ENCODE measurements at regions not wholly inside any gene's neighbourhood (a gene's known extent, or its start where the extent isn't known, plus 50 kb on each side); places are given as distances from the start of the nearest gene placed in this dataset.
"Not testable (repeated sequence)": the region's sequence is repeated elsewhere in the genome, so short reads cannot be mapped to it uniquely, and the experiment has no call there.

DNA sequence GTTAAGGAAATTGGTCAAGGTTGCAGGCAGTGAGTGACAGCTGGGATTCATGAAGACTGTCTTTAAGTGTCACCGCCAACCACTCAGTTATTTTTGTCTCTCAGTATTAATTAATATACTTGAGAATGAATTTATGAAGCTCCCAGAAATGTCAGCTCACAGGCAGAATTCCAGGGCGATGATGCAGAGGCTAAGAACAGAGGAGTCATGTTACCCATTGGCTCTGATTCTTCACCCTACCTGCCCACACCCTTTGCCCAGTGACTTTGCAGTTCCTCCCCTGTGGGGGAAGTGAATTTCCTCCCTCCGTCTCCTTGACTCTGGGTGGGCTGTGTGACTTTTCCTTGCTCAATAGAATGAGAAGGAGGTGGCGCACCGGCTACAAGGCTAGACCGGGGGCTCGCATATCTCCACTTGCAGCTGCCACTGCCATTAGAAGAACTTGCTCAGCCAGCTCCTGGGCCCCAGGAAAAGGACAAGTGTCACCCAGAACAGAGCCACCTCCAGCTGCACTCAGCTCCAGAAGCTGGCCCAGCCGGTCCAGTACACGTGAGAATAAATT is 157.1 kb upstream of the PRKCQ start:
- DNase-seq, result no peak

DNA sequence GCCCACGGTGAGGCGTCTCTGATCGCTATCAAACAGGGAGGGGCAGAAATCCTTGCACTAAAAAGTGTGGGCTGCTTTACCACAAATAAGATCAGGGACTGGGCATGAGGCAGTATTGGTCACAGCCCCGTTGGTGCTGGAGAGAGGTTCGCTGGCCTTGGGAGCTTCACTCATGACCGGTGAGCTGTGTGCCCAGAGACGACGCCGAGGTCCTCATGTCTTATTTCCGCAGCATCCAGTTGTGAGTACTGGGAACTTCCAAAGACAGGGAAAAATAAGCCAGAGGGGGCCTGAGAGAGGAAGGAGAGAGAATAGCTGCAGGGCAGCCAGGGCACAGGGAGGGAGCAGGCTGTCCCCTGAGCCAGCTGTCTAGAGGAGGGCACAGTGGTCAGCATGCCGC is 154.2 kb upstream of the PRKCQ start:
- no peak for DNase-seq

DNA sequence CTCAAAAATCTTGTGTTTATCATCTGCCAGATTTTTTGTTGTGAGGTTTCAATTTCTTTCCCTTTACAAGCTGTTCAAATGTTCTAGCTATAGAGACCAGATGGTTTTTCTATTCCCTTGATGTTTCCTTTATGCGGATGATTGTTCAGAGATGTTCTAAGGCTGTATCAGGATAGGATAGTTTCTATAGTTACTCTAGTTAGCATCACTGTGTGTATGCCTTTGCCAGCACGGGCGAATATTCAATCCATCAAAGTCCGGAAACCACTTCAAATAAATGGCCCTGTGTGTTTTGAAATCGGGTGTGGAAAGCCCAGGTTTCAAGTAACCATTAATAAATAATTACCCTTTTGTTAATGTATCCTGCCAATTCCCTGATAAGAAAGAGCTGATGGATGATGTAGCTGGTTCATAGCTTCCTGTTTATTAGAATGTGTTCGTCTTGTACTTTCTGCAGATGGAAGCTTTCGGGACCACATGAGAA is 149.8 kb upstream of the PRKCQ start:
- DNase-seq, result peak; percentile 60

DNA sequence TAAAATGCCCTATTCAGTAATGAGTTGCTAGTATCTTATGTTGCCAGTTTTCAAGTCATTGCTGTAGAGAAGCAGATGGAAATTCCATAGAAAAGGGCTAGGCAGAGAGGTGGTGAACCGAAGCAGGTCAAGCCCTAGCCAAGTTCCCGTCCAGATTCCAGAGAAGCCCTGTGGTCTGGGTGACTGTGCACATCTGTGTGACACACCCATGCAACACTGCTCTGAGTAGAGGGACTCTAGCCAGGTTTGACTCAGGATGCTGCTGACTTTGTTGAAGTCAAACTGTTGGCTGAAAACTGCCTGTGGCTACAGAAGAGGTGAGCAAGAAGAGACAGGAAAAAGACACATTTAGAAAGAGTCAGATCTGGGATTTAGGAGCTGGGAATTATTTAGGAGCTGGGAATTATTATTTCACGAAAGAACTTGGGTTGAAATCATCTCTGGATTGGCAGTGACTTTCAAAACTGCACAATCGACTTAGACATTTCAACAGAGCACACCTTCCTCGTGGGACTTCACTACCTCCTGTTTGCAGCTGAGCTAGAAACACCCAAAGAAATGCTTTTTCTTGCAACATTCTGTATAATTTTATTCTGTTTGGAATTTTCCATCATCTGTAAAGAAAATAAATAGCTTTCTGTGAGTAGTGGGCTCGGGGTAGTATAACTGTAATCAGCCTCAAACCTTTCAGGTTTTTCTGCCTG is 149.1 kb upstream of the PRKCQ start:
- peak; percentile 49 for DNase-seq

DNA sequence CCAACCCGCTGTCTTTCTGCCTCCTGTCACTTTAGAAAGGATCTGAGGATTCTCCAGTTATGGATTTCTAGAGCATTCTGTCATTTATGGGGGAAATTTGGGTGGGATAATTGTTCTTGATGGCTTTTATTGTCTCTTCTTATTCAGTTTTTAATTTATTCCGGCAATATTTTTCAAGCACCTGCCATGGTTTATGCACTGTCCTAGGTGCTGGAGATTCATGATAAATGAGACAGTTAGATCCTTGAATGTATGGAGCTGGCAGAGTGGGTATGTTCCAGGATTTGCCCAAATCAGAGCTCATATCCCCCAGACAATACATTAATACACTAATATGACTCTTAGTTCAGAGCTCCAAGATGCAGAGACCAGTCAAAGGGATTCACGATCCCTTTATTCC is 146.8 kb upstream of the PRKCQ start:
- no peak for DNase-seq

DNA sequence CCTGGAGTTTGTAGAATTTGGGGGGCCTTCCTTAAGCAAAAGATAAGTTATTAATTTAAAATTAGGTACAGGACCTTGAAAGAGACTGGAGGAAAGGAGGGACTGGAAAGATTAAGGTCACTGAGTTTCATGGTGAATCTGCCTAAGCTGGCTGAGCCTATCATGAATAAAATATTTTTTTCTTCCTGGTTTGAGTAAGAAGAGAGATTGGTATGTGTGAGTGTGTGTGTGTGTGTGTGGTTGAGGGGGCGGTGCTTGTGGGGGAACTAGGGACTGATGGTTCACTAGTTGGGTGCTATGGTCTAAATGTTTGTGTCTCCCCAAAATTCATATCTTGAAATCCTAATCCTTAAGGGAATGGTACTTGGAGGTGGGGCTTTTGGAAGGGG is 142.5 kb upstream of the PRKCQ start:
- no peak for DNase-seq

DNA sequence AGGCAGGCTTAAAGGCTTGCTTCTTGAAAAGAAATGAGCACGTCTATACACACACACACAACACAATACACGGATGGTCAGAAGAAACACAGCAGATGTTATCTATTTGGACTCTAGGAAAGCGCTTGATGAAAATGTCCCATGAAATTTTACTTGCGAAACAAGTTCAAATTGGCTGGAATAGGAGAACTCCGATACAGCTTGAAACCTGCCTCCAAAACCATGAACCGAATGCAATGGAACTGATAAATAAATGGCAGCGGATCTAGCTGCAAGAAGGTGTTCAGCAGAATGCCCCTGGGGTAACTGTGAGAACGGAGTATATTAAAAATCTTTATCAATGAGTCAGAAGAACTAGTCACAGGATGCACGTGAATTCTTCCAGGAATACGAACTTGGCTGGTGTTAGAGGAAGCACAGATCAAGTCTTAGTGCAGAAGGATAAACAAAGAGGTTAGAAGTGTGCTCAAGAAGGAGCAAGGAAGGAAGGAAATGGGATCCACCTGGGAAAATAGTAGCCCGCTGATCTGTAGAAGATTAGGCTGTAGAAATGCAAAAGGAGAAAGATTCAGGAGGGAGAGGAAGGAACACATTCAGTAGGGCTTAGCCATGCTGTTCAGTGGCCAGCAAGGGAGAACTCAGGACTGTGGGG is 142.0 kb upstream of the PRKCQ start:
- peak; percentile 69 for DNase-seq

DNA sequence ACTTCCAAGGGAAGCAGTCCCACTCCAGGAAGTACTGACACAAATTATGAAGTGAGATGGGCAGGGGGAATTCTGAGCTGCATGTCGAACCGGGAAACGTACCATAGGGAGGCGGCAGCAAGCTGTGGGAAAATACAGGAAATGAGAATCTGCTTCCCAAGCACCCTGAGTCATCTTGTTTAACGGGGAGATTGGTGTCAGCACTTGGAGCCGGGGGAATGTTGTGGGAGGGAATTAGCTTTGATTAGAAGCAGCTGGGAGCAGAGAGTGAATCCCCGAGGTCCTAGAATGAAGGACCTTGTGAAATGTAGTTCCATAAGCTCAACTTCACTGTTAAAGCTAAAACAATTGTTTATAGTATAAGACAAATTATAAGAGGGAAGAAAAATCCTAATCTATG is 141.4 kb upstream of the PRKCQ start:
- peak; percentile 62 for DNase-seq

DNA sequence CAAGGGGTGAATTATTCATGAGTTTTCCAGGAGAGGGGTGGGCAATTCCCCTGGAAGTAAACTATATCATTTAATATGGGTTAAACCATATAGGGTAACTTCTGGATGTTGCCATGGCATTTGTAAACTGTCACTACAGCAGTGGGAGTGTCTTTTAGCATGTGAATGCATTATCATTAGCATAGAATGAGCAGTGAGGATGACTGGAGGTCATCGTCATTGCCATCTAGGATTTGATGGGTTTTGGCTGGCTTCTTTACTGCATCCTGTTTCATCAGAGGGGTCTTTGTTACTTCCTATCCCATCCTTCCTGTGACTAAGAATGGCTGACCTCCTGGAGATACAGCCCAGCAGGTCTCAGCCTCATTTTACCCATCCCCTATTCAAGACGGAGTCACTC is 139.5 kb upstream of the PRKCQ start:
- DNase-seq, result no peak

DNA sequence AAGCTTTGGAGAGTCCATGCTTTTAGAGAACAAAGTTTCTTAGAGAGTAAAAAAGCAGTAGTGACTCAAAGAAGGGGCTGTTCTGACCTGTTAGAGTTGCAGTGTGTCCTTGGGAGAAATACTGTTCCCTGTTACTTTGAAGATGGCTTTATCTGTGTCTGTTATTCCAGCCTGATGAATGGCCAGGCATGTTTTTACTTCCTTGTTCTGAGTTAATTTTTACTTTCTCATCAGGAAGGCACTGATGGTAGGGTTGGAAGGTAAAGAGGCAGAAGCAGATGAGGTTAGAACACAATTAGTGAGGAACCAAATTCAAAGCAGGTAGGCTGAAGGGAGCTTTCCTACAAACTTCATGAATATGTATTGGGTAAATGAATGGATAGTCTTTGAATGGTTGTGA is 138.5 kb upstream of the PRKCQ start:
- no peak for DNase-seq

DNA sequence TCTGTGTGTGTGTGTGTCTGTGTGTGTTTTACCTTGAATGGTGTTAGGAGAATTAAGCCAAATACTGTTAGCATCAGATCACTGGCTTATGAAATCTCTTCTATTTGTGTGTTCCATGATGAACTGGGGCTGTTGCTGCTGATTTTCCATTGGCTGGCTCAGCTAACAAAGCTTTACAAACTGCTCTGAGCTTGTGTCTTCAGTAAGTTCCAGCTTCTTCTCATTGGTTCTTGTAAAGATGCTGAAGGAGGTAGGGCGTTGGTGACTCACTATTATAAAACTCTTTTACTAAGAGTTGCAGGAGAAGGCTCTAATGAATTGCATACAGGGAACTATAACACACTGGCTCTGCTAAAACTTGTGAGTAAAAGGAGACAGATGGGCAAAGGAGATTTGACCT is 136.4 kb upstream of the PRKCQ start:
- no peak for DNase-seq

DNA sequence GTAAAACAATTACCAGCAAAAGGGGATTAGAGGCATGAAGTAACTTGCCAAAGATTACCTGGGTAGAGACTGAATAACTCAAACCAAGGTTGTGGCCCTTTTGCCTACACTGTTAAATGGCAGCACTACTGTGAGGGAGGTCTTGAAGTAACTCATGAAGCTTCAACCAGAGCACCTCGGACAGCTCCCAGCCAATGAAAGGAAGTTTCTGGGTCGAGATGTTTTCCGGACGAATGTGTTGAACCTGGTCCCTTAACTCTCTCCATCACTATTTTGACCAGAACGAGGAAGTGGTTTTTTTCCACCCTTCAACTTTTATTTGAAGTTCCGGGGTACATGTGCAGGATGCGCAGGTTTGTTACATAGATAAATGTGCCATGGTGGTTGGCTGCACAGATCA is 133.6 kb upstream of the PRKCQ start:
- DNase-seq, result no peak

DNA sequence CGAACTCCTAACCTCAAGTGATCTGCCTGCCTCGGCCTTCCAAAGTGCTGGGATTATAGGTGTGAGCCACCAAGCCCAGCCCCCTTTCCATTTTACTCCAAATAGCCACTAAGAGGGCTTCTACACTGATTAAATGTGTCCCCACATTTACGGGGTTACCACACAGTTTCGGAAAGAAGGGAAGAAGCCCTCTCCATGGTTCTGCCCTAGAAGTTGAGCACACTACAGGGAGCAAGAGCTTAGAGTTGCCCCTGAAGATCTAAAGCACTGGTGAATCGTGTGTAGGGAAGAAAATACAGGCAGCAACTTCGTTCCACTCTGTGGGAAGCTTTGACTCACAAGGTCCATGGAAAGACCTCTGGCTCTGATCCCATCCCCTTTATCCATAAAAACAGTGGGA is 133.0 kb upstream of the PRKCQ start:
- DNase-seq, result no peak

DNA sequence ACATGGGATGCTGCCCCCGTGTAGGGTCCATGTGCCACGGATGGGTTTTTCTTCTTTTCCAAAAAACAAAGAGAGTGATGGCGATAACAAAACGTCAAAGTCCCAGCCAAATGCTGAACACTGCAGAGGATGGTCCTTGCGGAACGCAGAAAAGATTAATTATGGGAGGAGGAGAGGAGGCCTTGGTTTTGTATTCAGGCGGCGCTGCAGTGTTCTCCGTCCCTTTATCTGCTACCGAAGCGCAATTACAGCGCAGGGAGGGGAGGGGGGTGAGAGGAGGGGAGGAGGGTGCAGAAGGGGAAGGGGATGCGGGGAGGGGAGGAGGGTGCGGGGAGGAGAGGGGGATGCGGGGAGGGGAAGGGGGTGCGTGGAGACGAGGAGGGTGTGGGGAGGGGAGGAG is 131.8 kb upstream of the PRKCQ start:
- no peak for DNase-seq

DNA sequence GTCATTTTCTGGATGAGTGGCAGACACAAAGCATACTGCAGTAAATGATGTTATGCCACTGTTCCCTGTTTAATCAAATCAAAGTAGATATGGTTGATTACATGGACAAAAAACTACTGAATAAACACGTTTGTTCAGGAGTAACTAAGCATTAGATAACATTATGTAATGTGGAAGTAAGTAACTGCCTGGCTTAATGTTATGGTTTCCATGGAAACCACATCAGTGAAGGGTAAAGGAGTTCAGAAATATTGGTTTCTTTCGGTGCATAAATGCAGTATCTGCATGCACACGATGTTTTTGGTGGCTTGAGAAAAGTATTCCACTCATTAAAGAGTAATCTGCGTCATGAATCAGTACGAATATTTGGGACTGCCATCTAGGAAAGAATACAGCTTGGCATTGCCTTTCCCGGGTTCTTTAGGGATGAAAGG is 131.3 kb upstream of the PRKCQ start:
- DNase-seq, result no peak

DNA sequence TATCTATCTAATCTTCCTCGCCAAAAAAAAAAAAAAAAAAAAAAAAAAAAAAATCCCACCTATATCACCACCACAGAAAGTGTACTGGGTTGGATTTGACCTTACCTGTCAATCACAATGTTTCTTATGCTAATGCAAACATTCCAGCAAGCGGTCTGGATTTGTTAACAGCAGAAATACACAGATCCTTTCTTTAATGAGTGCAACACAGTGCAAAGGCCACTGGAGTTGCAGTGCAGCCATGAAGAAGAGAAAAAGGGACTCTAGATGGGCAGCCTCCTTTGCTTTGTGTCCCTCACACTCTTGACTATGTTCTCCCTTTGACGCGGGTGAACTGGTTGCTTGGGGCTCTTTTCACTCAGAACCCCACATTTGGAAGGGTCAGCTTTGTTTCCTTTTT is 127.3 kb upstream of the PRKCQ start:
- no peak for DNase-seq

DNA sequence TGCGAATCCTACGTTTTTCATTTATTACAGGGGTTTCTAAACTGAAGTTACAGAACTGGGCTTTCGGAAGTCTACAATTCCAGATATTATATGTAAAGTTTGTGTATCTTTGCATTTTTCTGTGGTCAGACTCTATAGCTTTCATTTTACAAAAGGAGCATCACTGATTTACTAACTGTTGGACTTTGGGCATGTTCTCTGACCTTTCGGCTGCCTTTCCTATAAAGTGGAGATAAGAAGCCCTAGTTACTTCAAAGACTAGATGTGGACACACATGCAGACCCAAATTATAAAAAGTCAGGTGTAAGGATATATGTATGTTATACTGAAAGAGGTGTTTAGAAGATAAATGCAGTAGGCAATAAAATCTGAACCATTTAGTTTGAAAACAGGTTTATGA is 126.6 kb upstream of the PRKCQ start:
- no peak for DNase-seq

DNA sequence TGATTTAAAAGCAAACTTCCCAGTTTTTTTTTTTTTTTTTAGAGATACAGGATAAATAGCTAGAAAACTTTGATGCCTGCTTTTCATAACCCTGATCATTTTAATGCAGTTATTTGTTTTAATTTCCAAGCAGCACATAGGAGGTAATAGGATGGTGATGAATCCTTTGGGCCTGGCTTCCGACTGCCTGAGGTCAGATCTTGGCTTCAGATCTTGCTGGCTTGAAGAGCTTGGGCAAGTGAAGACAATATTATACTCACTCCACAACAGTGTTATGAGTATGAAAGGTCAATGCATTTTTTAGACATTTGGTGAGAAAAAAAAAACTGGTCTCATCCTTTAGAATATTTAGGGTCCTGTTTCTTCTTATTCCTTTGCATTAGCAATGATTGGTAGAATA is 124.8 kb upstream of the PRKCQ start:
- DNase-seq, result no peak

DNA sequence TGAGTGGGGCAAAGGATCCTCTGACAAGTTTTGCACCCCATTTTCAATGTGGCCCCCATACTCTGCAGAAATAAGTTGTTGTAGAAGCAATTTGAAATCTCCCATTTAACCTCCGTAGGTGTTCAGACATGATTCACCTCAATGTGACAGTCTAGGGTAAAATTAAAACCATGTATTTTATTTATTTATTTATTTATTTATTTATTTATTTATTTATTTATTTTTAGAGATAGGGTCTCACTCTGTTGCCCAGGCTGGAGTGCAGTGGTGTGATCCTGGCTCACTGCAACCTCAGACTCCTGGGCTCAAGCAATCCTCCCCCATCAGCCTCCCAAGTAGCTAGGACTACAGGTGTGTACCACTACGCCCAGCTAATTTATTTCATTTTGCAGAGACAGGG is 122.8 kb upstream of the PRKCQ start:
- DNase-seq, result not testable (repeated sequence)

DNA sequence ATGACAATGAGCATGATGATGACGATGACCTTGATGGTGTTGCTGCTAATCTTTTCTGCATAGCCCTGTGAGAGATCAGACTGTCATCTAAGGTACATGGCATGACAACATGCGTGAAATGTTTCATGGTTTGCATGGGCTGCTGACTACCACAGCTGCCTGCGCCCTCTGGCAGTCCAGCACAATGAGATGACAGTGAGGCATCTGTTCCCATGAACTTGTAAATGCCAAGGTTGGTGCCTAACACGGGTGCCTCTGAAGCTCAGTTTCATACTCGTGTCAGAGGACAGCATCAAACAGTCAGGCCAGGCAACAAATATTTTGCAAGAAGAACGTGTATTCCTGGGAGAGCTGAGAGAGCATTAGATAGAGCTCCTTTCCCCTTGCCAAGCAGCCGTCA is 122.0 kb upstream of the PRKCQ start:
- DNase-seq, result no peak

DNA sequence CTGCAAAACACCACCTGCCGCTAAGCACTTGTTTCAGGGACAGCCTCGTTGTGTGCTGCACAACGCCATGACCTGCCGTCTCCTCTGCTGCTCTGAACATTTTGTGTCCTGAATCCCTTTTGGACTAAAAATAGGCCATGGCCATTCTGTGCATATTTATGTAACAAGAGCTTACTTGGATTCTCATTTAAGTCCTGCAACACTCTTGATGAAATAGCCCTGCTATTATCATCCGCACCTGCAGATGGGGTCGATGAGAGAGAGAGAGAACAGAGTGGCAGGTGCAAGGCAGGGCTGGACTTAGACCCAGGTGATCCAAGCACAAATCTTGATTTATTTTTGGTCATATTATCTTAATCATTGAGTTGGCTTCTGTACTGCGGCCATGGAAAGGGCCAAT is 121.2 kb upstream of the PRKCQ start:
- DNase-seq, result no peak

DNA sequence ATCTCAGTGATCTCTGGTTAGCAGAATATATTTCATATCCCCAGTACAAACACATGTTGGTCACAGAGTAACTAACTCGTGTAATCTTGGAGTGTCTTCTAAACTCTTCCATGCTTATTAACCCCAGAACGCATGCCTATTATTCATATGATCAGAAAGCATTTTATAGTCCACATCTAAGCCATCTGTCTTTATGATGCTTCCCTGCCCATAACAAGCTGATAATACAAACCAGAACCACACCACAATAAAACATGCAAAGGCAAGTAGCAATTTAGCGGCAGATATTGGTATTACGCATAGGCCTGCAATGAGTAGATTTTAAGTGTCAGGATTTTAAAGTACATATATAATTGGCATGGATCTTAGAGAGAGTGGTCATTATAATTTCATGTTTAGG is 120.0 kb upstream of the PRKCQ start:
- DNase-seq, result no peak

DNA sequence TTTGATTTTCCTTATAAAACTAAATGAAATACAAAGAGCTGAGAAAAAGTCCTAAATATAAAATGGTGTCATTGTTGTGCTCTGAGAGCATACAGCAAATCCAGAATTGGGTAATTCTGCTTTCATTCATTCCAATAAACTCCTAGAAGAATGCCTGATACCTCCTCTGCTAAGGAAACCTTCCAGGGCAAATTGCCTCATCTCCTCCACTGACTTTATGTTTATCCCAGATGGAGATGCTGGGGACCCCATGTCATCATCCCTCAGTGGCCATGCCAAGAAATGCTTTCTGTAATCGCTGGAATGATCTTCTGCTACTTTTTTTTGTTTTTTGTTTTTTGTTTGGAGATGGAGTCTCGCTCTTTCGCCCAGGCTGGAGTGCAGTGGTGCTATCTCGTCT is 119.3 kb upstream of the PRKCQ start:
- no peak for DNase-seq

DNA sequence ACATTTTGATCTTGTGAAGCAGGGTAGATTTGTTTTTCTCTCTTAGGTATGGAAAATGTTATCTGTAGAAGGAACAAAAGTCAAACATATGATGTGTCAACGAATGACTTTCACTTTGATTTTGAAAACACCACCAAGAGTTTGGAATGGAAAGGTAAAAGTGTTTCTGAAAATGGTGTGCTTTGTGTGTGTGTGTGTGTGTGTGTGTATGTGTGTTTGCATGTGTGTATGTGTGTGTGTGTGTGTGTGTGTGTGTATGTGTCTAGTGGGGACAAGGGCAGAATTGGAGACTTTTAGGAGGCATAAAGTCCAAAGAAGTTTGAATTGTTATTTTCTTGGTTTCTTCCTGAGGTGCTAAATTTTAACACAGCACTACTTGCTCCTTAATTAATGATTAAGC is 115.4 kb upstream of the PRKCQ start:
- no peak for DNase-seq

Measured in muscle of arm (tissue), 1 donor.